Subcutaneous abdominal adipose tissue (tissue), 5 donors: ENCODE measurements at regions not wholly inside any gene's neighbourhood (a gene's known extent, or its start where the extent isn't known, plus 50 kb on each side); places are given as distances from the start of the nearest gene placed in this dataset.
A peak's percentile ranks its signal among the peaks of the same experiment; 100 is the strongest.

ENCODE experiments used
- H3K27ac ChIP-seq: one replicate; pipeline ENCODE4 v1.7.0; 2013; ENCODE audit warnings: low read depth, mild to moderate bottlenecking, inconsistent platforms, low read length, moderate library complexity
- H3K27me3 ChIP-seq, 5 donors: one replicate each; pipeline ENCODE4 v1.7.0; 2013; ENCODE audit warnings: low read length in 5 of 5, inconsistent platforms in 1 of 5; ENCODE audit not compliant: control insufficient read depth in 5 of 5, insufficient read depth in 4 of 5
- H3K36me3 ChIP-seq, 5 donors: one replicate each; pipeline ENCODE4 v1.7.0; 2013; ENCODE audit warnings: low read length in 5 of 5; ENCODE audit not compliant: control insufficient read depth in 5 of 5, insufficient read depth in 5 of 5
- H3K4me1 ChIP-seq, 5 donors: one replicate each; pipeline ENCODE4 v1.7.0; 2013; ENCODE audit warnings: low read length in 5 of 5, mild to moderate bottlenecking in 3 of 5, moderate library complexity in 1 of 5; ENCODE audit not compliant: control insufficient read depth in 5 of 5, insufficient read depth in 5 of 5
- H3K4me3 ChIP-seq, 5 donors: one replicate each; pipeline ENCODE4 v1.7.0; 2013; ENCODE audit warnings: low read length in 5 of 5, low read depth in 1 of 5
- H3K9ac ChIP-seq, 5 donors: one replicate each; pipeline ENCODE4 v1.7.0; 2013; ENCODE audit warnings: low read length in 5 of 5, mild to moderate bottlenecking in 4 of 5, moderate library complexity in 3 of 5
- H3K9me3 ChIP-seq, 5 donors: one replicate each; pipeline ENCODE4 v1.7.0; 2013; ENCODE audit warnings: low read length in 5 of 5; ENCODE audit not compliant: control insufficient read depth in 5 of 5
- donor health status: healthy.
- donor health status: healthy.
- donor health status: healthy.
- donor health status: healthy.
- donor health status: healthy.

- Histone ChIP-seq H3K9ac (no peak overlapping the region), H3K4me1 (peaks cover 0 to 7% (median 6%) of the 10 kb centered on the region in 5 donors), H3K36me3 (no peaks in the 10 kb centered on the region), H3K27me3 (no peaks in the 10 kb centered on the region), H3K27ac (no peak overlapping the region), H3K9me3 (no peaks in the 10 kb centered on the region), H3K4me3 (no peak overlapping the region)
These were observed 55.4 kb downstream of the XCL1 start for GRCh38 chr1:168631671-168632400.

- Histone ChIP-seq H3K9me3 (no peaks in the 10 kb centered on the region), H3K27me3 (no peaks in the 10 kb centered on the region), H3K4me1 (peaks cover 0 to 10% (median 6%) of the 10 kb centered on the region in 5 donors), H3K9ac (no peak overlapping the region), H3K36me3 (no peaks in the 10 kb centered on the region), H3K4me3 (no peak overlapping the region), H3K27ac (no peak overlapping the region)
These were observed 58.6 kb downstream of the XCL1 start for GRCh38 chr1:168634951-168635532.

GRCh38 chr1:168636200-168636599 is 59.8 kb downstream of the XCL1 start:
- Histone ChIP-seq H3K4me1 (peaks cover 0 to 10% (median 6%) of the 10 kb centered on the region in 5 donors), H3K36me3 (no peaks in the 10 kb centered on the region), H3K27me3 (no peaks in the 10 kb centered on the region), H3K9me3 (no peaks in the 10 kb centered on the region), H3K4me3 (no peak overlapping the region), H3K27ac (peak overlapping the region; percentile 11), H3K9ac (no peak overlapping the region)

- Histone ChIP-seq H3K4me3 (no peak overlapping the region), H3K27me3 (no peaks in the 10 kb centered on the region), H3K4me1 (peaks cover 0 to 10% (median 6%) of the 10 kb centered on the region in 5 donors), H3K27ac (peak overlapping the region; percentile 11), H3K9ac (no peak overlapping the region), H3K36me3 (no peaks in the 10 kb centered on the region), H3K9me3 (no peaks in the 10 kb centered on the region)
These were observed 60.3 kb downstream of the XCL1 start for GRCh38 chr1:168636642-168637111.

GRCh38 chr1:168637350-168637991 is 61.1 kb downstream of the XCL1 start:
- no peak overlapping the region for H3K27ac ChIP-seq
- H3K4me3 ChIP-seq: no peak overlapping the region
- no peak overlapping the region for H3K9ac ChIP-seq
- no peaks in the 10 kb centered on the region for H3K9me3 ChIP-seq
- H3K4me1 ChIP-seq: peaks cover 0 to 10% (median 6%) of the 10 kb centered on the region in 5 donors
- H3K36me3 ChIP-seq: no peaks in the 10 kb centered on the region
- no peaks in the 10 kb centered on the region for H3K27me3 ChIP-seq

- Histone ChIP-seq H3K27me3 (no peaks in the 10 kb centered on the region), H3K9ac (no peak overlapping the region), H3K9me3 (no peaks in the 10 kb centered on the region), H3K36me3 (no peaks in the 10 kb centered on the region), H3K4me1 (peaks cover 0 to 10% (median 6%) of the 10 kb centered on the region in 5 donors), H3K27ac (no peak overlapping the region), H3K4me3 (no peak overlapping the region)
These were observed 62.5 kb downstream of the XCL1 start for GRCh38 chr1:168638884-168639283.

GRCh38 chr1:168640182-168640581 is 63.8 kb downstream of the XCL1 start:
- H3K27ac ChIP-seq: no peak overlapping the region
- no peaks in the 10 kb centered on the region for H3K27me3 ChIP-seq
- H3K4me1 ChIP-seq: peaks cover 0 to 10% (median 6%) of the 10 kb centered on the region in 5 donors
- no peaks in the 10 kb centered on the region for H3K9me3 ChIP-seq
- H3K36me3 ChIP-seq: no peaks in the 10 kb centered on the region
- no peak overlapping the region for H3K9ac ChIP-seq
- no peak overlapping the region for H3K4me3 ChIP-seq

- H3K27ac ChIP-seq: no peak overlapping the region
- peaks cover 0 to 10% (median 6%) of the 10 kb centered on the region in 5 donors for H3K4me1 ChIP-seq
- no peaks in the 10 kb centered on the region for H3K27me3 ChIP-seq
- no peaks in the 10 kb centered on the region for H3K36me3 ChIP-seq
- no peaks in the 10 kb centered on the region for H3K9me3 ChIP-seq
- H3K4me3 ChIP-seq: no peak overlapping the region
- no peak overlapping the region for H3K9ac ChIP-seq
These were observed 64.4 kb downstream of the XCL1 start for GRCh38 chr1:168640836-168641235.

- Histone ChIP-seq H3K27me3 (no peaks in the 10 kb centered on the region), H3K4me3 (no peak overlapping the region), H3K4me1 (no peaks in the 10 kb centered on the region), H3K27ac (no peak overlapping the region), H3K36me3 (no peaks in the 10 kb centered on the region), H3K9ac (no peak overlapping the region), H3K9me3 (no peaks in the 10 kb centered on the region)
These were observed 66.7 kb downstream of the XCL1 start for GRCh38 chr1:168643152-168643551.
